Left colon (tissue), 2 donors: ENCODE measurements at regions not wholly inside any gene's neighbourhood (a gene's known extent, or its start where the extent isn't known, plus 50 kb on each side); places are given as distances from the start of the nearest gene placed in this dataset.

Source experiments
- ATAC-seq: fragments of 200-7000 bp; cut with Tn5 transposase; one replicate; pipeline ENCODE4 v1.9.1; 2020; ENCODE audit warnings: mild to moderate bottlenecking, moderate library complexity
- DNase-seq, 2 donors: peaks; one replicate each; pipeline ENCODE4 v3.0.0-alpha.2; 2020
- intact Hi-C, 2 donors: fragments of 100-400 bp; cut with DNase I in 1 of 2; cut with micrococcal nuclease in 1 of 2; formaldehyde crosslinking; loops; one replicate each; pipeline versions ENCODE4 v1.11.2 to v1.14.0; 2022; cut with DNase I, micrococcal nuclease
- donor health status: DM: no; HTN: no; CAD: no.
- donor health status: DM: yes; HTN: yes; CAD: no.

DNA sequence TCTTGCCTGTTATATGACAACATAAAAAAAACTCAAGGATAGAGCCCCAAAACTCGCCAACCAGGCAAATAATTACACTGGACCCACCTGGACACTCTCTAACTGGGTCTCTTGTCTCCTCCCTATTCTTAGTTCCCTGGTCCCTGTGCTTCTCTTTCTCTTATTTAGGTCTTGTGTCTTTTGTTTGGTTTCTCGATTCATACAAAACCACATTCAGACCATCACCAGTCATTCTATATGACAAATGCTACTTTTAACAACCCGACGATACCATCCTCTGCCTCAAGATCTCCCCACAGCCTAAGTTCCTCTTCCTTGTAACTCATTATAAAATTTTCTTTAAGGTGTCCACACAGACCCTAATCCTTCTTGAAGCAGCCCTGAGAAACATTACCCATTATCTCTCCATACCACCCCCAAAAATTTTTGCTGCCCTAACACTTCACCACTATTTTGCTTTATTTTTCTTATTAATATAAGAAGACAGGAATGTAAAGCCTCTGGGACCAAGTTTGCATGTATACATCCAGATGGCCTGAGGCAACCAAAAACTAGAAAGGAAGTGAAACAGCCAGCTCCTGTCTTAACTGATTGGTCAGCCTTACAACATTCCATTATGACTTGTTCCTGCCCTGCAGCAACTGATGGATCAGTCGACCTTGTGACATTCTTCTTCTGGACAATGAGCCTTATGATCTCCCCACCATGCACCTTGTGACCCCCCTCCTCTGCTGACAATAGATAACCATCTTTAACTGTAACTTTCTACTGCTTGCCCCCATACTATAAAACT lies 638.2 kb downstream of the AMY1C start:
- intact Hi-C loops = no loop called here
- DNase-seq = no peak
- no peak for ATAC-seq

DNA sequence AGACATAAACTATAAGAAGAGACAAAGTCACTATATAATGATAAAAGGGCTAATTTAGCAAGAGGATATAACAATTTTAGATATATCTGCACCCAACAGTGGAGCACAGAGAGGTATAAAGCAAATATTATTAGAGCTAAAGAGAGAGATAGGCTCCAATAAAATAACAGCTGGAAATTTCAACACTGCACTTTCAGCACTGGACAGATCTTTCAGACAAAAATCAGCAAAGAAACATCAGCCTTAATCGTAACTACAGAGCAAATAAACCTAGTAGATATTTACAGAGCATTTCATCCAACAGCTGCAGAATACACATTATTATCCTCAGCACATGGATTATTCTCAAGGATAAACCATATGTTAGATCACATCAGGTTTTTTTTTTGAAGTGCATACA lies 642.9 kb downstream of the AMY1C start:
- ATAC-seq (no peak), DNase-seq (no peak)

DNA sequence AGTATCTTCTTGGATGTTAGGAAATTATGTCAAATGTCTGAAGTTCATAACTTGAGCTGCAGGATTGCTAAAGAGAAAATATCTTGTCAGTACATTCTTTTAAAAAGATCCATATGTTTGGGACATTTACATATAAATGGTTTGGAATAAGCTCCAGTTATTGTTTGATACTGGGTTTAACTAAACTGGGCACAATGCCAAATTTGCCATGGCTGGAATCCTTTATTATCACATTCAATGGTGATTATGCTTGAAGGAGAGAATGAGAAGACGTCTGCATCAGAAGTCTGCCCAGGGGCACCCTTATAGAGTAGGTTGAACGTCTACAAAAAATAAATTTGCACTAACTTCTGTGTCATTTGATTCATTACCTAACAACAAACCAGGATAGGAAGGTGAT lies 652.5 kb downstream of the AMY1C start:
- intact Hi-C loops = no loop called here
- no peak for DNase-seq
- no peak for ATAC-seq

More for the DNA sequence above, 642.9 kb downstream of the AMY1C start:
- intact Hi-C loops = no loop called here

DNA sequence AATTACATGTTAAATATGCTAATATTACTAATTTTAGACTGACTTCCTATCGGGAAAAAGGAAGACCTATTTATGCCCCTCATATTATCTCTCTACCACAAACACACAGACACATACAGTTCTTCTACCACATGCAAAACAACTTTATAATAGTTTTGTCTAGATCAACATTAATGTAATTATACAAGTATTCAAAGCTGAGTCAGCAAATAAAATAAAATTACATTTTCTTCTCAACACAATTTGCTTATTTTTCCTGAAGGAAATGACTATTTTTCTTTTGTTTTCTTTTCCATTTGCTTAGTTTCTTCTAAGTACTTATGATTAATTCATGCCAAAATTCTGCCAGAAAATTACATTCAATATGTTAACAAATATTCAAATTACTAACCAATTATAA lies 654.2 kb downstream of the AMY1C start:
- ATAC-seq = no peak
- intact Hi-C loops = no loop called here
- no peak for DNase-seq

DNA sequence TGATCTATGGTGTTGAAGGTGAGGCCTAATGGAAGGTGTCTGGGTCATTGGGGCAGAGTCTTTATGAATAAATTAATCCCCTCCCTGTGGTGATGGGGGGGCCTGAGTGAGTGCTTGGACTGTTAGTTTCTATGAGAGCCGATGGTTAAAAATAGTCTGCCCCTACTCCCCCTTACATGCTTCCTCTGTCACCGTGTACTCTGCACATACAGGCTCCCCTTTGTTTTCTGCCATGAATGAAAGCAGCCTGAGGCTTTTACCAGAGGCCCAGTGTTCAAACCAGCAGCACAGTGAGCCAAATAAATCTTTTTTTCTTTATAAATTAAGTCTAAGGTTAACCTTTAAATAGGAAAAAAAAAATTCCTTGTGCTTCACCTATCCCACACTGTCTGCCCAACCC lies 657.0 kb downstream of the AMY1C start:
- ATAC-seq (no peak), DNase-seq (no peak)
- intact Hi-C loops = no loop called here

DNA sequence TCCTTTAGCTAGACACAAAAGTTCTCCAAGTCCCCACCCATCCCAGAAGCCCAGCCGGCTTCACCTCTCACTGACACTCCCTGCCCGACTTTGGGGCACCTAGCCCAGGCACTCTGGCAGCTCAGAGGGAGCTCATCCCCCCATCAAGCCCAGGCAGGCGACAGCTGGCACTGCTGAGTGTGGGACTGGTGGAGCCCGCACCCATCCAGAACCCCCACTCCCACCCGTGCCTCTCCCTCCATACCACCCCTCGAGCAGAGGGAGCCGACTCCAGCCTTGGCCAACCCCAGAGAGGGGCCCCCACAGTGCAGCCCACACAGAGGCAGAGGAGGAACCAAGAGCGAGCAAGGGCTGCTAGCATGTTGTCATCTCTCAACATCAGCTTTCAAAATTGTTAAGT lies 658.6 kb downstream of the AMY1C start:
- intact Hi-C loops = no loop called here
- DNase-seq (no peak), ATAC-seq (no peak)

DNA sequence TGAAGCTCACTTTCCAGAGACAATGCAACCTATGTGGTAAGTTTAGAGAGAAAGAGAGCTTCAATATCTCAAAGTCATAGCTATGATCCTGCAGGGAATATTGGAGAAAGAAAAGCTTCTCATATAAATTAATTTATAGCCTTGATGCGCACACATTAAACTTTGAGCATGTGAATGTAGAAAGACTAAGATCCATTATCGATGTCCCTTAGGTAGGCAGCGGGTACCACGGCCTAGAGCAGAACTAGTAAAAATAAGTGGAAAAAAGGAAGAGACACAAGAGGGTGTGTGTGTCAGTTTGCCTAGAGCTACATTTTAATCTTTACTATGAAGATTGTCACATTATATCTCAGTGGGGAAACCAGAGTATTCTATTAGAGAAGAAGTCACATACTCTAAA lies 685.6 kb downstream of the AMY1C start:
- DNase-seq (no peak), ATAC-seq (no peak)
- intact Hi-C loops = no loop called here

DNA sequence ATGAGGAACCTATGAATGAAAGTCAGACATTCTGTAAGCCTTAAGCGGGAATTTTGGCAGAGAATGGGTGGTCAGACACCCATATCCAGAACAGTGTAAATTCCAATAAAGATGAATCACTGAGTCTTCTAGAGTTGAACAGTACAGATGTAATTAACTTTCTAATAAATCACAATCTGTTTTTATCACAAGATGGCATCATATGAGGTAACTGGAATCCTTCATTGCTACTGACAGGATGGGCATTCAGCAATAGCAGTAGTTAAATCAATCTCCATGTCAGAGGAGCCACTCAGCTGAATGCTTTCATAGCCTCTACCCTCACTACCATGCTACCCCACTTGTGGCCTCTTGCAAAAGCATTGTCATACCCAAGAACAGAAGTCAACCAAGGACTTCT lies 690.3 kb downstream of the AMY1C start:
- DNase-seq = no peak
- intact Hi-C loops = no loop called here
- ATAC-seq = no peak

DNA sequence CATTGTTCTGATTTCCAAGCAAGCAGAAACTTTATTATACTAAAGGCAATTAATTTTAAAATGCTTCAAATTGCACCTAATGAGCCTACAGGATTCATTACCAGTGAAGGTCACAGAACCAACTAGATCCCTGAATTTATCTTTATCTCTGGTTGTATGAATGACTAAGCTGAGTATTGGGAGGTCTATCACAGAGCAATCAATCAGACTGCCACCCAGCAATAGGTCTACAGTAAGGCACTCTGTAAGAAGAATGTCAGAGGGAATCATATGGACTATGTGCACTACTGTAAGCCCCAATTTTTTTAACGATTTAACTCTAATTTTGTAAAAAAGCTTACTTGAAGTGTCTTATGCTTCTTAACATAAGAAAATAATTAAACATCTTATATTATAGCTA lies 707.0 kb downstream of the AMY1C start:
- intact Hi-C loops = no loop called here
- DNase-seq (no peak), ATAC-seq (no peak)

DNA sequence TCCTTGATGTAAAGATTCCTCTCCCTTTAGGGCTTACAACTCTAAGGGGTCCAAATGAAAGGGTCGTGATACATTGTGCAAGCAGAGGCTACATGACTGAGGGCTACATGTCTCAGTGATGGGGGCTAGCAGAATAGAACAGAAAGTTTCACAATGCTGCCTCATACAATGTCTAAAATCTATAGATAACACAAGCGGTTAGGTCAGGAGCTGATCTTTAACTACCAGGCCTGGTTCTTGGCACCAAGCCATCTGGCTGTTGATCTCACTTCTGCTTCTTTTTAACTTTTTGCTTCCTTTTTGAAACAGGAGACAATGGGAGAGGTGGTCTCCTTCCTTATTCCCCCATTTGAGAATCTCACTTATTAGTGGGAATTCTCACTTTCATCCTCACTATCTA lies 710.2 kb downstream of the AMY1C start:
- no peak for ATAC-seq
- intact Hi-C loops = no loop called here

DNA sequence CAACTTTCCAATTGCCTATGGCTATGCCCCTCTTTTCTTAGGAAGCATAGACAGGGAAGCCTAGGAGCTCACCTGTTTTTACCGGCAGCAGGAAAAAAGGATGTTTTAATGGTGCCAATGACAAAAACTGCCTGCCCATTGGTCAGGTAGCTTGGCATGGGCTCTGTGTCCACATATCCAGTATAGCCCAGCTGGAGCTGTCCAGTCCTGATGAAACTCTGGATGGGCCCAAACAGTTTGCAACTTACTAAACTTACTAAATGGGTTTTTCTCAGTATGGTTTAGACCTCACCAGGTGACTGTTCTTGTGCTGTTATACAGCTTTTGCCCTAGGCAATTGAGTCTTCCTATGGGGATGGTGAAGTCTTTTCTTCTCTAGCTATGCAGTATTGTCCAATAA lies 711.2 kb downstream of the AMY1C start:
- intact Hi-C loops = no loop called here
- ATAC-seq (no peak), DNase-seq (no peak)

More for the DNA sequence above, 710.2 kb downstream of the AMY1C start:
- DNase-seq = no peak

DNA sequence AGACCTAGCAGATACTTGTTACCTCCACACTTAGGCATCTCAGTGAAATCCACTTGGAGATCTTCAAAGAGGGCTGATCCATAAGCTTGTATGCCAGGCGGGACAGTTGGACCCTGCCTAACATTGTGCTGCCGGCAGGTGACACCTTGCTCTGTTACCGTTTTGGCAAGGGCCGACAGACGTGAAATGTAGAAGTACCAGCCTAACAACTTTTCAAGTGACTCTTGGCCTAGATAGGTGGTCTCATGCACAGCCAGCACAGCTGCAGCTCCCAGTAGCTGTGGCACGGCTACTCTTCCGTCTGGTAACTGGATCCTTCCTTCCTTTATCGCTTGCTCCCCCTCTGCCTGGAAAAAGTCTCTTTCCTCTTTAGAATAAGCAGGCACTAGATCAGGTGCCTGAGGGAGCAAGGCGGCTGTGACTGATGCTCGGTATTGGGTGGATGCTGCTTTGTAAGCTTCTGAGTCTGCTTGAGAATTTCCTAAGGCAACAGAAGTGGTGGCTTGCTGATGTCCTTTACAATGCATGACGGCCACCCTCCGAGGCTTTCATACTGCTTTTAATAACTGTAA lies 713.5 kb downstream of the AMY1C start:
- DNase-seq (no peak), ATAC-seq (no peak)
- intact Hi-C loops = no loop called here

DNA sequence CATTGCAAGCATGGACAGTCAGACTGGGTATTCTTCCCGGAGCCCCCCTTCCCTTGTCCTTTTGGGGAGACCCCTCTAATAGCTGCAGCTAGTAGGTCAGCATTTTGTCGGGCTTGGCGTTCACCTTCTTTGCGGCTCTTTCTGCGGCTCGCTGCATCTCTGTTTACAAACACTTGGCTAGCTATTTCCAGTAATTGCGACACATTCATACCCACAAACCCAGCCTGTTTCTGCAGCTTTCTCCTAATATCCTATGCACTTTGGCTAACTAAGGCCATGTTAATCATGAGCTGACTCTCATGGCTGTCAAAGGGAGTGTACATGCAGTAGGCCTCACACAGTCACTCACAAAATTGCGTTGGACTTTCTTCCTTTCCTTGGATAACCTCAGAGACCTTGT lies 716.4 kb downstream of the AMY1C start:
- DNase-seq (no peak), ATAC-seq (no peak)
- intact Hi-C loops = no loop called here

DNA sequence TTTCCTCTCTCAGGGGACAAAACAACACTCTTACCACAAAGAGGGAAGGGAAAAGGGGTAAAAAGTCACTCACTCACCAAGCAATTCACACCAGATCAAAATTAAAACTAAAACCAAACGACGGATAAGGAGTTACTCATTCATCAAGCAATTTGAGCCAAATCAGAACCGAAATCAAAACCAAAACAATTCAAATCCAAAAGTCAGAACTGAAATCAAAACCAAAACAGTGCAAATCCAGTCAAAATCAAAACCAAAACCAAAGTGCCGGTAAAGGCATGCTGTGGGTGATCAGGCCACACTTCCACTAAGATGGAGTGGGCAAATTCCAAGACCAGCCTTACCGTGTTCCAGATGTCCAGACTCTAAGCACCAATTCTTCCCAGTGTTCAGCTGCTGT lies 717.9 kb downstream of the AMY1C start:
- DNase-seq = no peak

DNA sequence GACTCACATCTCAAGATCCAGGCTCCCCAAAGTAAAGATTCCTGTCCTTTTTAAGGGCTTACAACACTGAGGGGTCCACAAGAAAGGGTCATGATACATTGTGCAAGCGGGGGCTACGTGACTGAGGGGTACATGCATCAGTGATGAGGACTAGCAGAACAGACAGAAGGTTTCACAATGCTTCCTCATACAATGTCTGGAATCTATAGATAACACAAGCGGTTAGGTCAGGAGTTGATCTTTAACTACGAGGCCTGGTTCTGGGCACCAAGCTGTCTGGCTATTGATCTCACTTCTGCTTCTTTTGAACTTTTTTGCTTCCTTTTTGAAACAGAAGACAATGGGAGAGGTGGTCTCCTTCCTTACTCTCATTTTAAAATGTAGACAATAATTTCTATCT lies 718.6 kb downstream of the AMY1C start:
- no peak for DNase-seq
- intact Hi-C loops = no loop called here
- no peak for ATAC-seq

More for the DNA sequence above, 717.9 kb downstream of the AMY1C start:
- ATAC-seq = no peak
- intact Hi-C loops = no loop called here

DNA sequence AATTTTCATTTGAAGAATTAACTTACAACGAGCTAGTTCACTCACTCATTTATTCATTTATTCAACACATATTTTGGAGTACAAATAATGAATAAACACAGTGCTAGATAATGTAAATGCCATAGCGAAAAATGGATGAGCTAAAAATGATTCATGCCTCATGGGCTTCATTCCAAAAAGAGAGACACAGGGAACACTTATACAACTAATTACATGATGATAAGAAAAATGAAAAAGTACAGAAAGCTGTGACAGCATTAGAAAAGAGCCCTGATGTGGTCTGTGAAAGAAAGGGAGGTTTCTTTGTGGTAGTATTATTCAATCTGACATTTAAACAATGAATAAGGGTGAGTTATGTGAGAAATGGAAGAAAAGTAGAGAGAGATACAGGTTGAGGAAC lies 726.4 kb downstream of the AMY1C start:
- ATAC-seq (no peak), DNase-seq (no peak)
- intact Hi-C loops = no loop called here

DNA sequence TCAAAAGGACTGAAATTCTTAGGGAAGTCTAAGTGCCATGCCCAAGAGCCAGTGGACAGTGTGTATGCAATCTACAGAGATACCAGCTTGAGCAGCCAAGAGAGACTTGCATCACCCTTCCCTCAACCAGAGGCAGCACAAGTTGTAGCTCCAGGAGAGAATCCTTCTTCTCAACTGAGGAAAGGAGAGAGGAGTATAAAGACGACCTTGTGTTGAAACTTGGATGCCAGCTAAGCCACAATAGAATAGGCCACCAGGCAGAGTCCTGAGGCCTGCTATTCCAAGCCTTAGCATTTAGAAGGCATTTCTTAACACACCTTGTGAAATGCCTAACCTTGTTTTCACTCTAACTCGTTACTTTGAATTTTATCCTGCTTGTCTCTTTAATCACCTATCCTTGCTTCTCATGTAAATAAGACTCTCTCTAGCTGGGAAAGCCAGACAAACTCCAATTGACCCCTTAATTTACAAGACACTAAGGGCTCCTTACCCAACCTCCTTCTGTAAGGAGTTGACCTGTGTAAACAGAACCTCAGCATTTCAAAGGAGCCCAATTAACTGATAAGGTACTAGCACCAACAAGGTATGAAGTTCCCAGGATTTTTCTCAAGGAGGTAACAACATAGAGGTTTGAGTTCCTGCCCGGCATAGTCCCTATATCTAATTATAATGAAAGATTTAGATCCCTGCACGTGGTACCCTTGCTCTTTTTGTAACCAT lies 738.8 kb downstream of the AMY1C start:
- ATAC-seq (no peak), DNase-seq (no peak)
- intact Hi-C loops = no loop called here

DNA sequence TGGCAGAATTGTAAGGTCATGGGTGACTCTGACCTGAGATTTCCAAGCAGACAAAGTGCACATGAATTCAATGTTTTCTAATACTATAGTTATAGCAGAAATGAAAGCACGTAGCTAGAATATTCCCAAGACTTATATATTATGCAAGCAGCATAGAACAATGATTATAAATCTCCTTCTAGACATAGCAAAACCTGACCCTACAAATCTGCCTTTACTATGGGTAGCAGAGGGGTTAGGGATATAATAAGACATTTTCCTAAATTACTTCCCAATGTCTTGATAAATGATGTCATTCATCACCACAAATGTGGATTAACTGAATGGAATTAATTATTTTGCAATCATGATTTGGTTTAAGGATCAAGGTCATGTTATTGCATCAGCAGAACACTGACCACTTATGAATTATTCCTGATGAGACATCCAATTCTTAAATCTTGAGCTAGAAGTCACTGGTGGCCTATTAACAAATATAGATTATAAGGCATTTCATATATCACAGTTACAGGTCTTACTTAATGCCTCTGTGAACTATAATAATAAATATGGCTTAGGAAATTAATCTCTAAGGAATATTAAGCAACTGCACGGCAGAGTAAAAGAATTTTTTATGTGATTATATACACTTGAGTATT lies 776.6 kb downstream of the AMY1C start:
- DNase-seq (no peak), ATAC-seq (no peak)
- intact Hi-C loops = no loop called here

DNA sequence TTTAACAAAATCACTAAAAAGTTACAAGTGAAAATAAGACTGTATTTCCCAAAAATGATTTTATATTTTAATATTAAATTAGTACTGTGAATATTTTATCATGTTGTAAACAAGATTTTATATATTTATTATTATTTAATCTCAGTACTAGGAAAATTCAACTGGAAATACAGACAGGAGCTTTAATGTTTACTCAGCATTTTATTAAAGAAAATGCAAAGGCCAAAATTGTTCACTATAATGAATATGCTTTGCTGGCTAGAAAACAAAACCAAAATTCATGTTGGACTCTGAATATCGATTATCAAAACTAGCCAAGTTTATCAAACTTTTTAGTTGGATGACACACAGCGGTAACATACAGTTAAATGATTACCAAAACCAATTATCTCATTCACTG lies 782.3 kb downstream of the AMY1C start:
- no peak for DNase-seq
- intact Hi-C loops = no loop called here
- no peak for ATAC-seq

DNA sequence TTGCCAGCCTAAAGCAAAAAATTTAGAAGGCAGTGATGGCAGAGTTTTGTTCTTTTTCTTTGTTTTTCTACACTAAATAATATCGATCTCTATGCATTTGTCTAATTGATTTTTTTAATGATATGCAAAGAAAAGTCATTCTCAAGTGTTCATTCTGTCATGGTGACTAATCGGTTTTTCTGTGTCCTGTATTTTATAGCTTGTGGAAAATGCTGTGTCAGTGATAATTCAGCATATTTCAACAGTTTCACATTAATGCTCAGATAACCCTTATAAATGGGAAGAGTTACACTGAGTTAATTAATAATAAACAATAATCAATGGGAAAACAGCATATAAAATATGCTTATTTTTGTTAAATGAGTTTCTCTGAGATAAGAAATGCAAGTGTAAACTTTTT lies 824.9 kb downstream of the AMY1C start:
- intact Hi-C loops = no loop called here
- ATAC-seq = no peak
- no peak for DNase-seq
